HG02938 (cell line): ENCODE measurements at regions not wholly inside any gene's neighbourhood (a gene's known extent, or its start where the extent isn't known, plus 50 kb on each side); places are given as distances from the start of the nearest gene placed in this dataset.
"Not testable (repeated sequence)": the region's sequence is repeated elsewhere in the genome, so short reads cannot be mapped to it uniquely, and the experiment has no call there.

Experiments
- ATAC-seq: cut with Tn5 transposase; IDR thresholded peaks from one replicate; pipeline ENCODE4 v1.9.1; 2021; ENCODE audit warnings: mild to moderate bottlenecking, moderate library complexity; ENCODE audit not compliant: unreplicated experiment

DNA sequence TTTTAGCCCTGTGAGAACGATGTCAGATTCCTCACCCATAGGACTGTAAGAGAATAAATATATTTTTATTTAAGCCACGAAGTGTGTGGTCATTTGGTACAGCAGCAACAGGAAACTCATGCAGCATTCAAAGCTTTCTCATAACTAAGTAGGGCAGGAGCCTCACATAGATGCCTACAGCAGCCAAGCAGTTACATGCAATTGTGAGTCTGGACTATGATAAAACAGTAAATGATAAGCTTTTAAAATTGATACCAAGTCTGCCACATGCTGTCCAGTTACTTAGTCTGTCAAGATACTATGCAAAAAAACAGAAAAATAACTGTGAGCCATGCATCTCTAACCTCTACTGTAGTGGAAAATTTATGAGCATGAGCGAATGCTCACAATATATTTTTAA, 359.6 kb downstream of the HS3ST1 start:
- ATAC-seq: no peak

DNA sequence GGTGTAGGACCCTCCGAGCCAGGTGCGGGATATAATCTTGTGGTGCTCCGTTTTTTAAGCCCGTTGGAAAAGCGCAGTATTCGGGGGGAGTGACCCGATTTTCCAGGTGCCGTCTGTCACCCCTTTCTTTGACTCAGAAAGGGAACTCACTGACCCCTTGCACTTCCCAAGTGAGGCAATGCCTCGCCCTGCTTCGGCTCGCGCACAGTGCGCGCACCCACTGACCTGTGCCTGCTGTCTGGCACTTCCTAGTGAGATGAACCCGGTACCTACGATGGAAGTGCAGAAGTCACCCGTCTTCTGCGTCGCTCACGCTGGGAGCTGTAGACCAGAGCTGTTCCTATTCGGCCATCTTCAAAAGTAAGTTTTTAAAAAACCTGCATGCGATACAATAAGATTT, 362.1 kb downstream of the HS3ST1 start:
- not testable (repeated sequence) for ATAC-seq

DNA sequence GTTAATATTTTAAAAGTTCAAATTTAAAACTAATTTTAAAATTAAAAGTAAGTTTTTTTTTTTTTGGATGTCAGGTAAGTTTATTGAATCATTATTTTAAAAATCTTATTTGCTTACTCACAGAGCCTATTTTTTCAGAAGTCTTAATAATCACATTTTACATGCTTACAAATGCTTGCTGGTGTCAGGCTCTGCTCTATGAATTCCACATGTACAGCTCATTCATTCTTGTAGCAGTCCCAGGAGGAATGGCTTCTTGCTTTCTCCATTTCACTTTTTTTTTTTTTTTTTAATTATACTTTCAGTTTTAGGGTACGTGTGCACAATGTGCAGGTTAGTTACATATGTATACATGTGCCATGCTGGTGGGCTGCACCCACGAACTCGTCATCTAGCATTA, 368.1 kb downstream of the HS3ST1 start:
- ATAC-seq: not testable (repeated sequence)

DNA sequence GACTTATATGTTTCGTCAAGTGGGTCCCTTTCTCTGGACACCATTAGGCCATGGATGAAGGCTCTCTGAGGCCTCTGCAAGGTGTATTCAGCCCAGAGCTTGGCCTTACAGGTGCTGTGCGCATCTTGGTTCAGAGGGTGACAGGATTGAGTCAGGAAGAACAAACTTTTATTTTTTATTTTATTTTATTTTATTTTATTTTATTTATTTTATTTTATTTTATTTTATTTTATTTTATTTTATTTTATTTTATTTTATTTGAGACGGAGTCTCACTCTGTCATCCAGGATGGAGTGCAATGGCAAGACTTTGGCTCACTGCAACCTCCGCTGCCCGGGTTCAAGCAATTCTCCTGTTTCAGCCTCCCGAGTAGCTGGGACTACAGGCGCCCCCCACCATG, 370.4 kb upstream of the CLNK start:
- ATAC-seq: not testable (repeated sequence)

DNA sequence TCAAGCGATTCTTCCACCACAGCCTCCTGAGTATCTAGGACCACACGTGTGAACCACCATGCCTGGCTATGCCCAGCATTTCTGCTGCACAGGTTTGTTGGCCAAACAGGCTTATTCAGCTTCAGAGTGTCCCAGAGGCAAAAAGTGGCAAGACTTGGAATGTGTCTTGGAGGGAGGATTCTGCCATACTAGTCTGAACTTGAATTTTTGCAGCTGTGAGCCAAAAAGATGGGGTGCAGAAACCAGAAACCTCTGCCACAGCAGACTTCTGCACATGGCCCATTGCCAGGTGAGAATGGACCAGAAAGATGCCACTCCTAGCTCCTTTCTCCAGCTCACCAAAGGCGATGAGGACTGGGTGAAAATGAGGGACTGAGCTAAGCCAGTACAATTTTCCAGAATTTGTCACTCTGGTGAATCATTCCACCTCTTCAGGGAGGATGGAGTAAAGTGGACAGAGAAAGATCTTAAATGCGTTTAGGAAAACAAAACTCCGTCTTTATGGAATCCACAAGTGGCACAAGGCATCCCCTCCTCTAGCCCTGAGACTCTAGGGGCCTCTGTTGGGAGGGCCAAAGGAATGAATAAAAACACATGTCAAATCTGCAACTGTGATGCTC, 369.1 kb upstream of the CLNK start:
- ATAC-seq: no peak

DNA sequence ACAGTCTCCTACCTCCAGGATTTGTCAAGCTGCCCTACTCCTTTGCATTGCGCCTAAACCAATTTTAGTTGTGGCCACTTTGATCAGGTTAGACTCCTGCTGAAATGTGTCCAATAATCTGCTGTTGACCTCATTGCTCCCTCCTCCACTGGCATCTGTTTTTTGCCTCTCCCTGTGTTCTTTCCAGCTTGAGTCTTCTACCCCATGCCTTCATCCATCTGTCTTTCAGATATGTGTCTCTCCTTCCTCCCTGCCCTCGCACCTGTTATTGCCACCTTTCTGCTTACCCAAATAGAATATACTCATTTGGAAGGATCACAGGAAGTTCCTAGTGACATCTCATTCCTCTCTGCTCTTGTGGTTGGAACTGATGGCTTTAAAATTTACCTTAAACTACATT, 366.6 kb upstream of the CLNK start:
- no peak for ATAC-seq

DNA sequence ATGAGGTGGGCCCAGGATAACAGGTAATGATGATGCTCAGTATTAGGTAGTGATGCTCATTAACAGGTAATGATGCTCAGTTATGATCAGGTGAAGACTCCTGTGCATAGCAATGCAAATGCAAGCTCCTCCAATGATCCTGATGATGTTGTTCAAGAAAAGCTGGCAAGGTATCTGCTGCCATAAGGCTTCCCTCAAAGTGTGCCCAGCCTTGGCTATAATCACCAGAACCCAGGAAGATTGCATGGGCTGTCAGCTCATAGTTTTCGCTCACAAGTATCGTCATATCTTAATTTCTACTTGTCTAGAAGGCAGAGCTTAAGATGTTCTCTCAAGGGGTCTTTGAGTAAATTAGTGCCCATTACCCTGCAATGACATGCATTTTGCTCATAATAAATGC, 366.2 kb upstream of the CLNK start:
- ATAC-seq: no peak

DNA sequence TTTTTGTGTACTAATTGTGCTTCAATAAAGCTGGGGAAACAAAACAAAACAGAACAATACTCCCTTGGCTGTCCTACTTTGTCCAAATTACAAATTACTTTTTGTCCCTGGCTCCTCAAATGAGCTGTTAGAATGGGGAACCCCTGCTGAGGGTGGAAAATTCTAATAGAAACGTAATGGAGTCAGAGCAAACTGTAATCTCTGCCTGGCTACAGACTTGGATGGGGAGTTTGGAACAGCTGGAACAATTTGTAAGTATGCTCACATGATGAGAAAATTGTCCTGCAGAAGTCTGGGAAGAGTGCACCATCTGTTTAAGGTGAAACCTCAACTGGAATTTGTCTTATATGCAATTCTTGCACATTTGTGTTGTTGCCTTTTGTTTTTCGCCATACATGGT, 364.4 kb upstream of the CLNK start:
- no peak for ATAC-seq

DNA sequence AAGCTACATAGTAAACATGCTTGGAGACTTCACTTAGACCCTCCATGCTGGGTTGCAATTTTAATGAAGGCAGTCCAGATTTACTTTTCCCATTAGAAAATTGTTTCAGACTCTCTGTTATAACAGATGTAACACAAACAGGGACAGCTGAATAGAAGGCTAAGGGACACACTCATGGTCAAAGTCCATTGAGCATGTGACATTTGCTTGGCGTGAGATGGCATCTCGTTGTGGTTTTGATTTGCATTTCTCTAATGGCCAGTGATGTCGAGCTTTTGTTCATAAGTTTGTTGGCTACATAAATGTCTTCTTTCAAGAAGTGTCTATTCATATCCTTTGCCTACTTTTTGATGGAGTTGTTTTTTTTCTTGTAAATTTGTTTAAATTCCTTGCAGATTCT, 358.2 kb upstream of the CLNK start:
- peak; percentile 93 for ATAC-seq

DNA sequence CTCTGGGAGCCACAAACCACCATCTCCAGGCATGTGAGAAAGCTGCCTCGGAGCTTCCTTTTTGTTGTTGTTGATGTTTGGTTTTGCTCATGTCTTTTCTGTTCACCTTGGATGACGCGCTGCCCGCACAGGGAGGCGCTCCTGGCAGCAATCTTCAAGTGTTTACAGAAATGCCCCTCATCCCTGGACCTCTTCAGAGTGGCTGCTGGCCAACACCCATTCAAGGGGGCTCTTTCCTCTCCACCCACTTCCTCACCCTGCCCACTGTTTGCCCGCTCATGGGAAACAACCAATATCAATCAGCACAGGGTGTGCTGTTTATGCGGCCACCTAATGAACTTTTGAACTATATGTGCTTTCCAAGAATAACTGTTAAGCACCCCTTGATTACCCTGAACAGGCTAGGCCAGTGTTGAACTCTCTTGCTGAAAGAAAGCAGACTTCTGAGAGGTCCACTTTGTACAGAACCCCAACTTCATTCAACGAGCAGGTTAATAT, 355.1 kb upstream of the CLNK start:
- ATAC-seq: no peak

DNA sequence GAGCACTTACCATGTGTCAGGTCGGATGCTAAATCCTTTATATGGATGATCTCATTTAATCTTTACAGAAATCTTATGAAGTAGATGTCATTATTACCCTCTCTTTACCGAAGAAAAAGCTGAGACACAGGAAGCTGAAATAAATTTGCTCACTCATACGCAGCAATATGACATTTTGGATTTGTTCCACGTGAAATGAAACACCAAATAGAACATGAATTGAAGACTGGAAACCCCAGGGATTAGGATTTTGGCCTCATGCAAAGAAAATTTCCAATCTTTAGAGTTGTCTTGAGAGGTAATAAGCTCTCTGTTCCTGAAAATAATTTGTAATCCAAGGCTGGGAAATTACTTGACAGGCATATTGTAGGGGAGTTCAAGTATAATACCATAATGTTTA, 354.4 kb upstream of the CLNK start:
- no peak for ATAC-seq

DNA sequence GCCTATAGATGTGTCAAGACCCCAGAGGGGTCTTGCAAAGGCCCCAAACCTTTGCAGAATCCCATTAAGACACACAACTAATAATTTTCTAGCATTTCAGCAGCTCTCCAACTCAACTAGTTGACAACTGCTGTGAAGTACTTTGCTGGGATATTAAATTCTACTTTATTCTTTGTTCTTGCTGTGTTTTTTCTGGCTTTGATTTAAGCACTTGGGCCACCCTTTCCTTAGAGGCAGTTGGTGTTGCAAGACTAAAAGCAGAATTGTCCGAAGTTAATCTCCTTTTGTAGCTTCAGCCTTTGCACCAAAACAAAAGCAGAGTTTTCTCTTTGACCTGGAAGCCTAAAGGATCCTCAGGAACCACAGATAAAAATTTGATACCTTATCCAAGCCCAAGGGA, 353.1 kb upstream of the CLNK start:
- no peak for ATAC-seq

DNA sequence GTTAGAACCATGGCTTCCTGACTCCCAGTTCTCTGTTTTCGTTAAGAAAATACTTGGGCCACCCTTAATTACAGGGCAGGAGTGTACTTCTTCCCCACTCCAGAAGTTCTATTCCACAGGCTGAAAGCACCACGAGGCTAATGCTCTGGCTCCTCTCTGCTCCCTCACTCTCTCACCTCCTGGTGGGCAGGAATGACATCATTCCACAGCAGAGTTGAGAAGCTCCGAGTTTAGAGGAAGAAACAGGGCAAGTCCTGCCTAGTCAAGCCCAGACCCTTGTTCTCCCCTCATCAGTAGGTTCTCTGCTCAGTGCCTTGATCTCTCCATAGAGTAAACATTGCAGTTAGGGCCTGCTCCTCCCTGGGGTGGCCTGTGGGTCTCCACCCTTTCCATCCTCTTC, 343.8 kb upstream of the CLNK start:
- ATAC-seq: no peak

DNA sequence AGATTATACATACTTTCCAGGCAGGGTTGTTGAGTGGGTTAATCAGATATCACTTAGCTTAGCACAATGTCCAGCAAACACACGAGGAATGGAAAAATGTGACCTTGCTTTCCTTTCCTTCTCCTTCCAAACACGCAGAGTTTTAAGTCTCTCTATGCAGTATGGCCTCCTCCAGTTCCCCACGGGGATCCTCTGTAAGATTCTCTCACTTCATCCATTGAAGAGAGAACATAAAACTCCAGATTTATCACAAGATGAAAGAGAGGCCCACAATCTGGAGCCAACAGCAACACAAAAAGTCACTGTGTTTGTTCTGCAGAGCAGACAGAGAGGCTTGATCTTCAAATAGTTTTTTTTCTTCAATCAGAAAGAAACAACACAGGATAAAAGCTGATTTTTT, 336.8 kb upstream of the CLNK start:
- ATAC-seq: no peak

DNA sequence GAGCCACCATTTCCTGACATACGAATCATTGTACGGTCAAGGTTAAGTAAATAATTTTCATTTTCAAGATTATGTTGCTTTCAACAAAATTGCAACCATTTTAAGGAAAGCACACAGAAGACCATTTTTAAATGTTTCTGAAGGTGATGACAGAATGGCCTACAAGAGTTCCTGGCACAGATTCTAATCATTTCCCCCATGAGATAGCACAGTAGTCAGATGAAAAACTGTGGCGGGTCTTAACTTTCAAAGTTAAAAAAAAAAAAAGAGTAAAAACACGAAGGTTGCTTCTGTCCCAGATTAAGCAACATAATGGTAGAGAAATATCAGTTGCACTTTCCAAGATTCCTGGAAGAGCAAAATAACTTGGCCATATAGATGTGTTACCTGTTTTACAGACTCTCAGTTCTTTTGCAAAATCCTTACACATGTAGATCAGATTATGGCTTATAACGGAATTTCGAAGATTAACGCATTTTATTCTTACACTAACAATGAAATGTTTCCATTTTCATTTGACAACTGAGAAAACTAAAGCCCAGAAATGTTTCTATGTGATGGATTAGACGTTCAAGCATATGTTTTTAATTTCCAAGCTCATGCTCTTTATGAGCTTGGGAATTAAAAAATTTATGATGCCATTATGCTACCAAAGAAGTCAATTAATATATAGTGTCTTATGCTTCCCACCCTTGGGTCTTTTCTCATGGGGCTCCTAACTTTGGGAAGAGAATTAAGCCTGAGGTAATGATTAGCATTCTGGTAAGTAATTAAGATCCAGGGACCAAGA, 335.1 kb upstream of the CLNK start:
- ATAC-seq: no peak

DNA sequence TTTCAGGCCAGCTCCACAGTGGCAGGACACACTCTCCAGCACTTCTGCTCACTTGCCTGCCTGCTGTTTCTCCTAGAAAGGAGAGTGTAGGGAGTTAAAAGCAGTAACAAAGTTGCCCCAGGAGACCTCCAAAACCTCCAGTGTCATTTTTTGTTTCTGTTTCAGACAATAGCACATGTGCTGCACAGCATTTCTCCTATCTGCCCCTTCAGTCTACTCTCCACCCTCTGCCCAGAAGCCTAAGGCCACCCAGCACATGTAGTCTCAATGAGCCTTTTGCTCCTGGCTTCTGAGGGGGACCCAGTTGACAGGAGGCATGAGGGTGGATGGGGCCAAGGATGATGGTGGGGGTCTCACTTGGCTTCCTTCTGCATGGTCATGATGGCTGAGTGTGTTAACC, 329.6 kb upstream of the CLNK start:
- no peak for ATAC-seq

DNA sequence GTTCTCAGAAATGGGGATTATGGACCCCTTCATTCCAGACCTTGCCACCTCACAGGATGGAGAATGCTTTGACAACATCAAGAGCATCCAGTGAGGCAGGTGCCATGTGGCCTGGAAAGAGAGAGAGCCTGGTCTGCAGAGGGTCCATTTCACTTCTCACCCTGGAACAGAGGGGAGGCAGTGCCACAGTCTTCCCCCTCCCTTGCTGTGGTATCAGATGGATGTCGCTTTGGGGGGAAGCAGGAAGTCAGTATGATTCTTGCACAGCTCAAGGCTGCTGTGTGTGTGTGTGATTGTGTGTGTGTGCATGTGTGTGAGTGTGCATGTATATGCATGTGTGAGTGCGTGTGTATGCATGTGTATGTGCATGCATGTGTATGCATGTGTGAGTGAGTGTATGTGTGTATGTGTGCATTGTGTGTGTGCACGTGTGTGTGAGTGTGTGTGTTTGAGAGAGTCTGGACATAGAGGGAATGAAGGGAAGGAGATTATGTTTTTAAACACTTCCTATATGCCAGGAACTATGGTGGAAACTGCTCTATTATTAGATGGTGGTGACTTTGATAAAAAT, 328.6 kb upstream of the CLNK start:
- ATAC-seq: no peak

DNA sequence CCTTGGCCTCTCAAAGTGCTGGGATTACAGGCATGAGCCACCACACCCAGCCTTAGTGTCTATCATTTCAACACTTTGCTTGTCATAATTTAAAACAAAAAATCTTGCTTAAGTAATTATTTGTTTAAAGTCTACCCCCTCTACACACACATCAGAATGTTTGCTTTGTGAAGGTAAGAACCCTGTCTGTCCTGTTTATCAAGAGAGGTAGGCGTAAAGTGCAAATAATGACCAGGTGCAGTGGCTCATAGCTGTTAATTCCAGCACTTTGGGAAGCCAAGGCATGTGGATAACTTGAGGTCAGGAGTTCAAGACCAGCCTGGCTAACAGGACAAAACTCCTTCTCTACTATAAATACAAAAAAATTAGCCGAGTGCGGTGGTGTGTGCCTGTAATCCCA, 326.7 kb upstream of the CLNK start:
- no peak for ATAC-seq

DNA sequence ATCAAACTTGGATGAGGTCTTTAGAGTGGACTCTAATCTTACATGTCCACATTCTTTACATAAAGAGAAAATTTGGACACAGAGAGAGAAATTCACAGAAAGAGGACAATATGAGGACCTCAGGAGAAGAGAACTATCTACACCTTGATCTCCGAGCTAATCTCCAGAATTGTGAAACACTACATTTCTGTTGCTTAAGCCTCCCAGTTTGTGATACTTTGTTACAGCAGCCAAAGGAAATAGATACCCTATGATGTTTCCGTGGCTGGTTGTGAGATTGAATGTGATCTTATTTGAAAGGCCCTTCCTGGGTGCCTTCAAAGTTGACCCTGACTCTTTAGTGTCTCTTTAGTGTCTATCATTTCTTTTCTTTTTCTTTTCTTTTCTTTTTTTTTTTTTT, 326.1 kb upstream of the CLNK start:
- no peak for ATAC-seq

DNA sequence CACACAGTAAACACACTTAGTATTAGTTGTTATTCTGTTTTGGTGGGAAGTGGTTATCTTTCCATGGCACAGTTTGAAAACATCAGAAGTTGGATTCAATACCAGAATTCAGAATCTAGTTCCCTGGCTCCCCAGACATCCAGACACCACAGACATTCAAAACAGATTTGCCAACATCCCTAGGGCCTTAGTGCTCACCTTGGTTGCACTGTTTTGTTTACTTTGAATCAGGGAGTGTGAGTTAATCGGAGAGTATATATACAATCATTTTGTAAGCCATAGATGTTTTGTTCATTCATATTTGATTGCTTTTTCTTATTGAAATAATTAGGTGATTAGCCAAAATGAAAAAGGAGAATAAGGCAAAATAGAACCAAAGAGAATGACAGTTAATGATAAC, 324.7 kb upstream of the CLNK start:
- ATAC-seq: no peak

DNA sequence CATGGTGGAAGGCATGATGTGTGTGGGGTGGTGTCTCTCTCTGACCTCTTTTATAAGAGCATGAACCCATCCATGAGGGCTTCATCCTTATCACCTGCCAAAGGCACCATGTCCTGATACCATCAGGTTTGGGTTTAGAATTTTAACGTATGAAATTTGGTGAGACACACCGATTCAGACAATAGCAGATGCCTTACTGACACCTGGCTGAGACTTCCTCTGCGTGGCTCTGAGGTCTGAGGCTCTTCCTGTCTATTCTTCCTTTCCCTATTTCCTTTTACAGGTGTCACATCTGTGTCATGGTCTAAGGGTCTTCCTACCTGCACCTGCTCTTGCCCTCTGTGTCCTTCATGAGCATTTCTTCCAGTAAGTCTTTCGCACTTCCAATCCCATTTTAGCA, 320.7 kb upstream of the CLNK start:
- ATAC-seq: no peak

DNA sequence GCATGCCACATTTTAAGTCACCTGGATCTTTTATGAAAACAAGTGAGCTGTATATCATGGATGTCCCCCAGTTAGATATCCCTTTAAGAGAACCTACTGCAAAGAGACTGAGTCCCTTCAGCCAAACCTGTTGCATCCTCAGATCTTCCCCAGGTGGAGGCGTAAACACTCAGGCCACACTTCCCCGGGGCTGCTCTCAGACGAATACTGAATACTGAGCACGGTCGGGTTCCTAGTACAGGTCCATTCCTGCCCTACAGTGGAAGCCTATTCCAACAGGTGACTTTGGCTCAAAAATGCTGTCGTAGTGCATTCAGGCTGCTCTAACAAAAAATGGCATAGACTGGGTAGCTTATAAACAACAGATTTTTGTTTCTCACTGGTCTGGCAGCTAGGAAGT, 320.2 kb upstream of the CLNK start:
- no peak for ATAC-seq
